Colonic mucosa (tissue), 4 donors: ENCODE measurements at regions not wholly inside any gene's neighbourhood (a gene's known extent, or its start where the extent isn't known, plus 50 kb on each side); places are given as distances from the start of the nearest gene placed in this dataset.

Experiments used
- DNase-seq: peaks from one replicate; pipeline ENCODE4 v3.0.0-alpha.2; 2020
- H3K27ac ChIP-seq: fragments of 200-600 bp; one replicate; pipeline ENCODE4 v1.8.0; 2021
- H3K27me3 ChIP-seq: fragments of 200-600 bp; one replicate; pipeline ENCODE4 v1.8.0; 2021
- H3K36me3 ChIP-seq: fragments of 200-600 bp; one replicate; pipeline ENCODE4 v1.8.0; 2021
- H3K4me1 ChIP-seq: fragments of 200-600 bp; one replicate; pipeline ENCODE4 v1.8.0; 2021; ENCODE audit warnings: mild to moderate bottlenecking
- H3K4me3 ChIP-seq: fragments of 200-600 bp; one replicate; pipeline ENCODE4 v1.8.0; 2021
- H3K9ac ChIP-seq, 2 donors: one replicate each; pipeline ENCODE4 v1.7.0; 2013; ENCODE audit warnings: control low read depth in 2 of 2, low read depth in 2 of 2, low read length in 2 of 2
- H3K9me3 ChIP-seq: fragments of 200-600 bp; one replicate; pipeline ENCODE4 v1.8.0; 2021
- CTCF ChIP-seq: fragments of 200-600 bp; IDR thresholded peaks from one replicate; pipeline ENCODE4 v1.8.0; 2022; ENCODE audit warnings: antibody characterized with exemption, mild to moderate bottlenecking
- intact Hi-C: fragments of 100-400 bp; cut with DNase I; formaldehyde crosslinking; loops from one replicate; pipeline ENCODE4 v1.14.1; 2022
- donor health status: healthy.
- donor health status: DM: no; HTN: no; CAD: no.
- donor health status: DM: no; HTN: no; CAD: no.

- Histone ChIP-seq H3K27ac (no peak overlapping the region), H3K9ac (no peak overlapping the region)
- intact Hi-C loops: no loop called here
These were observed 398.7 kb downstream of the PLPP3 start for GRCh38 chr1:56180520-56181190.

DNA sequence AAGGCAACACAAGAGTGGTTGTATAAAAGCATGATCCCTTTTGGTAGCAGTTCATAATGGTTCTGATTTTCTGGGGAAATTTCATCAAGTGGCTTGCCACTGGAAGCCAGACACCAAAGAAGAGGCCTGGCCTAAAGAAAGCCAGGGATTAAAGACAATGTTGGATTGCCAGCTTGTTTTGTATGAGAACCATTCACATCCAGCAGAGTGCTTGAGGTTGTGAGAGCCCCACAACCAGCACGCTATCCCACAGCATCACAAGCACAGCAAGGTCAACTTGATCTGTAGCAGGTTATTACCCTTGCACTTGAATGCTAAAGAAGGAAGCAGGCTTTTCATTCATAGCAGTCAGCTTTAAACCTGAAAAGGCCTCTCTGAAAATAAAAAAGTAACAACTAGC lies 399.8 kb downstream of the PLPP3 start:
- H3K27me3 ChIP-seq: no peaks in the 10 kb centered on the region
- no peak overlapping the region for H3K27ac ChIP-seq
- H3K9ac ChIP-seq: no peak overlapping the region
- H3K4me3 ChIP-seq: no peak overlapping the region
- H3K9me3 ChIP-seq: no peaks in the 10 kb centered on the region
- no peak for DNase-seq
- intact Hi-C loops: no loop called here
- no peaks in the 10 kb centered on the region for H3K4me1 ChIP-seq
- no peaks in the 10 kb centered on the region for H3K36me3 ChIP-seq
- no peak for TF ChIP-seq CTCF

More at GRCh38 chr1:56180520-56181190, 398.7 kb downstream of the PLPP3 start:
- H3K36me3 ChIP-seq: no peaks in the 10 kb centered on the region
- H3K4me3 ChIP-seq: no peak overlapping the region
- DNase-seq: no peak
- TF ChIP-seq CTCF: no peak
- no peaks in the 10 kb centered on the region for H3K27me3 ChIP-seq
- H3K9me3 ChIP-seq: no peaks in the 10 kb centered on the region
- no peaks in the 10 kb centered on the region for H3K4me1 ChIP-seq

DNA sequence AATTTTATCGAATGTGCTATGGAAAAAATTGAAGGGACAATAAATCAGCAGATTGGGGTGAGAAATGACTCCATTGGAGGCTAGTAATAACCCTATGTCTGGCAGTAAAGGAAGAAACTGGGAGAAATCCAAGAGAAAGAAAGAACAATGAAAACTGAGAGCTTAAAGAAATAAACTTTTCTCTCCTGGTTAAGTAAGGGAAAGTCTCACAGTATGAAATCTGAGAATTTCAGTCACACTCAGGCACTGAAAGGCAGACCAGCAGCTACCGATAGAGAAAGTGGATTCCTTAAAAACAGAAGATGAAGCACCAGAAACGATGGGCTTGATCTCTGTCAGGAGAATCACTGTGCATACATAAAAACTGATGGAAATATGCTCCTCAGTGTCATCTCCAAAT lies 404.2 kb downstream of the PLPP3 start:
- no peaks in the 10 kb centered on the region for H3K36me3 ChIP-seq
- intact Hi-C loops: no loop called here
- no peak for TF ChIP-seq CTCF
- no peak overlapping the region for H3K4me3 ChIP-seq
- DNase-seq: no peak
- no peaks in the 10 kb centered on the region for H3K9me3 ChIP-seq
- no peaks in the 10 kb centered on the region for H3K4me1 ChIP-seq
- no peaks in the 10 kb centered on the region for H3K27me3 ChIP-seq
- no peak overlapping the region for H3K27ac ChIP-seq
- no peak overlapping the region for H3K9ac ChIP-seq

- TF ChIP-seq CTCF: no peak
- no peak for DNase-seq
- Histone ChIP-seq H3K36me3 (no peaks in the 10 kb centered on the region), H3K27me3 (no peaks in the 10 kb centered on the region), H3K27ac (no peak overlapping the region), H3K9ac (no peak overlapping the region), H3K4me1 (no peaks in the 10 kb centered on the region), H3K9me3 (no peaks in the 10 kb centered on the region), H3K4me3 (no peak overlapping the region)
- intact Hi-C loops: no loop called here
These were observed 405.0 kb downstream of the PLPP3 start for GRCh38 chr1:56174176-56174885.

- intact Hi-C loops: no loop called here
- no peak overlapping the region for H3K4me3 ChIP-seq
These were observed 405.6 kb downstream of the PLPP3 start for GRCh38 chr1:56173736-56174135.

More at GRCh38 chr1:56173736-56174135, 405.6 kb downstream of the PLPP3 start:
- DNase-seq: no peak
- Histone ChIP-seq H3K4me1 (no peaks in the 10 kb centered on the region), H3K9ac (no peak overlapping the region), H3K9me3 (no peaks in the 10 kb centered on the region), H3K27ac (no peak overlapping the region), H3K36me3 (no peaks in the 10 kb centered on the region), H3K27me3 (no peaks in the 10 kb centered on the region)
- no peak for TF ChIP-seq CTCF
